Heart left ventricle (tissue), 16 donors: ENCODE measurements at regions not wholly inside any gene's neighbourhood (a gene's known extent, or its start where the extent isn't known, plus 50 kb on each side); places are given as distances from the start of the nearest gene placed in this dataset.

Source experiments
- ATAC-seq, 4 donors: fragments of 200-7000 bp; cut with Tn5 transposase; one replicate each; pipeline ENCODE4 v1.9.1; 2020 to 2022; ENCODE audit warnings: moderate library complexity in 4 of 4, mild to moderate bottlenecking in 3 of 4, moderate number of reproducible peaks in 1 of 4
- DNase-seq, 5 donors: peaks; one replicate each; pipeline ENCODE4 v3.0.0-alpha.2; 2020
- H3K27ac ChIP-seq, 12 donors: fragments of 200-600 bp; sonication (generic) in 4 of 12; one replicate each; pipeline versions ENCODE4 v1.5.0 to v1.8.0; 2016 to 2022; ENCODE audit warnings: mild to moderate bottlenecking in 2 of 12
- H3K27me3 ChIP-seq, 9 donors: fragments of 200-600 bp; sonication (generic) in 2 of 9; one replicate each; pipeline versions ENCODE4 v1.5.1 to v1.8.0; 2016 to 2022; ENCODE audit warnings: mild to moderate bottlenecking in 3 of 9
- H3K36me3 ChIP-seq, 9 donors: fragments of 200-600 bp; sonication (generic) in 2 of 9; one replicate each; pipeline versions ENCODE4 v1.5.0 to v1.8.0; 2018 to 2022; ENCODE audit warnings: mild to moderate bottlenecking in 2 of 9
- H3K4me1 ChIP-seq, 12 donors: fragments of 200-600 bp; sonication (generic) in 4 of 12; one replicate each; pipeline versions ENCODE4 v1.5.0 to v1.8.0; 2016 to 2022; ENCODE audit warnings: mild to moderate bottlenecking in 3 of 12
- H3K4me3 ChIP-seq, 12 donors: fragments of 200-600 bp; sonication (generic) in 4 of 12; one replicate each; pipeline versions ENCODE4 v1.5.0 to v1.8.0; 2017 to 2022; ENCODE audit warnings: mild to moderate bottlenecking in 9 of 12, moderate library complexity in 4 of 12
- H3K9me3 ChIP-seq, 12 donors: fragments of 200-600 bp; sonication (generic) in 4 of 12; one replicate each; pipeline versions ENCODE4 v1.5.0 to v1.8.0; 2016 to 2022; ENCODE audit warnings: mild to moderate bottlenecking in 1 of 12
- CTCF ChIP-seq, 12 donors: fragments of 200-600 bp; sonication (generic) in 4 of 12; IDR thresholded peaks; one replicate each; pipeline versions ENCODE4 v1.5.0 to v1.8.0; 2018 to 2022; ENCODE audit warnings: antibody characterized with exemption in 12 of 12, mild to moderate bottlenecking in 5 of 12
- POLR2A ChIP-seq, 2 donors: fragments of 450-650 bp; IDR thresholded peaks; one replicate each; pipeline ENCODE4 v1.6.1; 2017; ENCODE audit warnings: antibody characterized with exemption in 2 of 2, mild to moderate bottlenecking in 2 of 2, moderate library complexity in 2 of 2
- WGBS, 4 donors: extraction: QIAGEN DNeasy Blood & Tissue Kit in 2 of 4; methylation state at CpG; one replicate each; pipeline versions ENCODE4 v1.1.5 to v1.1.7; 2013 to 2018; 5-methylcytosine and 5-hydroxymethylcytosine counted together
- intact Hi-C, 10 donors: fragments of 100-400 bp; cut with DNase I; formaldehyde crosslinking; loops; one replicate each; pipeline versions ENCODE4 v1.11.1 to v1.14.2; 2022
- donor health status: ischemic (EF 13 %, LVEDD 7.1; RV severe dilation, severe dysfunction).
- donor health status: healthy with polysubstance abuse.
- donor health status: DM: no; HTN: yes; CAD: no.
- donor health status: DM: no; HTN: no; CAD: no.
- donor health status: ischemic (EF 25% LVEDD 6.9; RV normal size, moderate dysfunction).
- donor health status: ischemic (EF 25% LVEDD 5.7; RV mildly dilated, moderate dysfunction).
- donor health status: healthy.
- donor health status: DM: yes; HTN: yes; CAD: no.
- donor health status: ischemic (EF 35%, LVEDD 5.7; RV mildly dilated, moderate dysfunction).
- donor health status: nonischemic (EF 11% LVEDD 7.7; RV severe dilation, severe dysfunction).
- donor health status: DM: yes; HTN: yes; CAD: no.
- donor health status: PGD.
- donor health status: ischemic (EF 29% LVEDD 5.4; RV normal size, mild dysfunction).
- donor health status: nonischemic (EF 23%, LVEDD 6.1; RV moderate dilation, normal function).

- peaks cover 0 to 3% (median 0%) of the 10 kb centered on the region in 12 donors for H3K9me3 ChIP-seq
- no peaks in the 10 kb centered on the region for H3K36me3 ChIP-seq
- no peak overlapping the region for H3K4me3 ChIP-seq
- no peak for ATAC-seq
- no peak overlapping the region for H3K27ac ChIP-seq
- TF ChIP-seq POLR2A (IDR thresholded peaks at IDR 0.05) (no peak), CTCF (IDR thresholded peaks at IDR 0.05) (no peak)
- H3K4me1 ChIP-seq, result peaks cover 0 to 5% (median 0%) of the 10 kb centered on the region in 12 donors
- no peaks in the 10 kb centered on the region for H3K27me3 ChIP-seq
- WGBS, 4 donors, result 78 to 92% (median 81%) methylated on average over 1 of the region's 1 CpG
- intact Hi-C loops, result loop anchor here in 1 of 10 donors (1.0 kb wide), 1 partner anchor 20 kb away; no protein-coding TSS in a partner anchor
- no peak for DNase-seq
These were observed 302.6 kb upstream of the FAT3 start for GRCh38 chr11:91921974-91922373.

- no peak for ATAC-seq
- TF ChIP-seq CTCF (IDR thresholded peaks at IDR 0.05) (no peak), POLR2A (IDR thresholded peaks at IDR 0.05) (no peak)
- intact Hi-C loops, result no loop called here
These were observed 311.2 kb upstream of the FAT3 start for GRCh38 chr11:91913407-91913806.

GRCh38 chr11:91912322-91912721 lies 312.3 kb upstream of the FAT3 start:
- no peak for TF ChIP-seq POLR2A (IDR thresholded peaks at IDR 0.05)
- no peak for TF ChIP-seq CTCF (IDR thresholded peaks at IDR 0.05)
- Histone ChIP-seq H3K27ac (no peak overlapping the region), H3K36me3 (no peaks in the 10 kb centered on the region), H3K4me1 (no peaks in the 10 kb centered on the region), H3K4me3 (no peak overlapping the region), H3K27me3 (no peaks in the 10 kb centered on the region), H3K9me3 (peaks cover 0 to 4% (median 0%) of the 10 kb centered on the region in 12 donors)
- DNase-seq (no peak), ATAC-seq (no peak)
- 76 to 83% (median 79%) methylated on average over 4 of the region's 4 CpGs for WGBS, 4 donors
- intact Hi-C loops, result no loop called here

More at GRCh38 chr11:91913407-91913806, 311.2 kb upstream of the FAT3 start:
- Histone ChIP-seq H3K4me3 (no peak overlapping the region), H3K27me3 (no peaks in the 10 kb centered on the region), H3K4me1 (no peaks in the 10 kb centered on the region), H3K27ac (no peak overlapping the region), H3K36me3 (no peaks in the 10 kb centered on the region), H3K9me3 (peaks cover 0 to 4% (median 0%) of the 10 kb centered on the region in 12 donors)
- no peak for DNase-seq

- H3K4me1 ChIP-seq, result no peaks in the 10 kb centered on the region
- TF ChIP-seq CTCF (IDR thresholded peaks at IDR 0.05) (no peak), POLR2A (IDR thresholded peaks at IDR 0.05) (no peak)
- no peak overlapping the region for H3K4me3 ChIP-seq
- H3K27ac ChIP-seq, result no peak overlapping the region
- no peak for ATAC-seq
- DNase-seq, result no peak
- no peaks in the 10 kb centered on the region for H3K9me3 ChIP-seq
- WGBS, 4 donors, result 74 to 82% (median 76%) methylated on average over 9 of the region's 9 CpGs
- intact Hi-C loops, result no loop called here
- no peaks in the 10 kb centered on the region for H3K27me3 ChIP-seq
- no peaks in the 10 kb centered on the region for H3K36me3 ChIP-seq
These were observed 317.6 kb upstream of the FAT3 start for GRCh38 chr11:91906871-91907624.
